Stimulated activated CD8-positive, alpha-beta memory T cell treated with anti-CD3 and anti-CD28 coated beads, Interleukin-15, amount 100 ng/mL, for 48 hours (primary cell): ENCODE measurements at regions not wholly inside any gene's neighbourhood (a gene's known extent, or its start where the extent isn't known, plus 50 kb on each side); places are given as distances from the start of the nearest gene placed in this dataset.

Experiments used
- DNase-seq, 2 donors: peaks; one replicate each; pipeline ENCODE4 v3.0.0-alpha.2; 2020; ENCODE audit warnings: low read depth in 2 of 2

- no peak for DNase-seq
These were observed 851.4 kb upstream of the SOX11 start for GRCh38 chr2:4840791-4841190.

GRCh38 chr2:4844881-4845280 lies 847.3 kb upstream of the SOX11 start:
- DNase-seq, result no peak

DNA sequence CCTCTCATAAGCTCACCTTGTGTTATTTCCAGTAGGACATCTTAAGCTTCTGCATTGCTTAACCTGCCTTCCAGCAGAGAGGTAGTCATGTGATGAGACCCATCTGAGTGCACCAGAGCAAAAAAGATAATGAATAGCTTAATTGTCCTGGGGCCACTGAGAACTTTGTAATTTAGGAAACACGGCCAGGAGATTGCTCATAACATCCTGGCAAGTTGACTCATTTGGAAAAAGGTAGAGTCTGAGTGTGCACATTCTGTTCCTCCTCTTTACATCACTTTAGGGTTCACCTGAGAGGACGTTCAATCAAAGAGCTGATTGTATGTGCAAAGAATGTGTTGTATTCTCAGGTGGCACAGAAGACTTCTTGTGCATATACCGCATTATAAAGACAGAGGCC lies 830.2 kb upstream of the SOX11 start:
- DNase-seq, result no peak

GRCh38 chr2:4866198-4866597 lies 826.0 kb upstream of the SOX11 start:
- DNase-seq, result no peak

- DNase-seq, result no peak
These were observed 823.7 kb upstream of the SOX11 start for GRCh38 chr2:4868466-4868865.

- no peak for DNase-seq
These were observed 823.0 kb upstream of the SOX11 start for GRCh38 chr2:4869154-4869553.

GRCh38 chr2:4873364-4873763 lies 818.8 kb upstream of the SOX11 start:
- no peak for DNase-seq

DNA sequence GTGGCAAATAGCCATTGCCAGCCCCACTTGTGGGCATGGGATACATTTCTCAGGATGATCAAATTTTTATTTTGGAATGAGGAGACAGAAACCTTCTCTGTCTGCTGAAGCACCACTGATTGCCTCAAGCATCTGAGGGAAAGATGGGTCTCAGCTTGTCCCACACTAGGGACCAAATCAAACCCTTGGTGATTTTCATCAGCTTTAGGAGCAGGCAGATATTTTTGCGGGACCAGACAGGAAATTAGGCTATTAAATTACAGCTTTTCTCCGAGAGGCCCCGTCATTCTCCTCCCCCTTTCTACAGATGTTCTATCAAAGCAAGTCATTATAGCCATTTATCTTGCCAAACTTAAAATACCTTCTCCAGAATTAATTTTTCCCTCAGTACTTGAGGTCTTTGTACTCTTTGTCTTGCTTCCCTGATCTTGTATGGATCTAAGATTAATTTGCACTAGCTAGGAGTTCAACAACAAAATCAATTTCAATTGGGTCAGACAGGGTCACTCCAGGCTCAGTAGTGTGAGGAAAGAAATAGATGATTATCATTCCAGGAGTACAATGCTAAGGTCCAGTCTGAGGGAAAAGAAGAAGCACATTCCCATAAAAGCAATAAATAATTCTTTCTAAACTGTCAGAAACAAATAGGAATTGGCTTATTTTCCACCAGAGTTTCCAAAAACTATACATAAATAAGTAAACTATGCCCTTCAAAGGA lies 818.1 kb upstream of the SOX11 start:
- DNase-seq, result no peak

DNA sequence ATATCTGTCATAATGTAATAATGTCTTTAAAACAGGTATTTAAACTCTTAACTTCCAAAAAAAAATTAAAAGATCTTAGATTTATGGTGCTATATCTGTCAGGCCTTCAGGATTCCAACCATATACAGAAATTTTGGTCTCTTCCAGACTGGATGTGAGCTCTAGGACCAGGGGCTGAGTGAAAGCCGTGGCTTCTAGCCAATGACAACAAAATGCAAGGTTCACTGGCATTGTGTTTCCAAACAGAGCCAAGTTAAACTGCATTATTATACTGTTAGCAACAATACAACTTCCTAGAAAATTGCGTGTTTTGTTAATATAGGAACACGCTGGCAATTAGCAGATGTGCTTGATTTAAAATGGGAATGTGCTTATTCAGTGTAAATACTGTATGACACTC lies 809.8 kb upstream of the SOX11 start:
- DNase-seq, result no peak

DNA sequence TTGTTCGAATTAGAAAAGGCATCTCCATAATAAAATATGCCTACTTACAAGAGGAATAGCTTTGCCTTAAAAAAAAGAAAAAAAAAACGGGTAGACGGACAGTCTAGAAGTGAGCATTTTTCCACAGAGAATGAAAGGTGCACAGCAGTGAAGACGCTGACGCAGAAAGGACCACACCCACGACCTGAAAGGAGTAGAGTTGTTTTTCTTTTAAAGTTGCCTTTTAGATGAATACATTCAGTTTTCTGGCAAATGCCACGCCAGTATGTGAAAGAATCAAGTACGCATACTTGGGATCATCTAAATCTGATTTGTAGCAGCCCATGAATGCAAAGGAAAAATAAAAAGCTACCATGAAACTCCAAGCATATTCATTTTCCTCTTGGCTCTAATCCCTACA lies 809.2 kb upstream of the SOX11 start:
- DNase-seq, result no peak

DNA sequence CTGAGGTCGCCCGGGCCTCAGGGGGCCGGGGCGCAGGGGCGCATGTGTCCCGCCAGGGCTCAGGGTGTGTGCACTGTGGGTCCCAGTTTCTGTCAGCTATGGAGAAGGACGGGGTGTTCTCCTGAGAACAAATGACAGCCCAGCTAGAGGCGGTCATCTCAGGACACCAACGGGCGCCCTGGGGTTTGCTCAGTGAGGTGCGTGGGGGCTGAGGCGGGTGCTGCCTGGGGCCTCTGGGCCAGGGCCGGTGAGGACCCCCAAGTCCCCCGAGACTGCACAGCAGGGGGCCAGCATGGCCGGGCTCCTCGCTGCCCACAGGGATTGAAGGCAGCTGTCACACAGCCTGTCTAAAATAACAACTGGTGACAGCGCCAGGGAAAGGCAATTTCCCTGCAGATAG lies 808.8 kb upstream of the SOX11 start:
- no peak for DNase-seq

GRCh38 chr2:4884117-4884571 lies 808.0 kb upstream of the SOX11 start:
- no peak for DNase-seq

- DNase-seq, result no peak
These were observed 800.8 kb upstream of the SOX11 start for GRCh38 chr2:4891394-4891793.

GRCh38 chr2:4895371-4895770 lies 796.8 kb upstream of the SOX11 start:
- no peak for DNase-seq

- DNase-seq, result no peak
These were observed 793.5 kb upstream of the SOX11 start for GRCh38 chr2:4898706-4899105.

DNA sequence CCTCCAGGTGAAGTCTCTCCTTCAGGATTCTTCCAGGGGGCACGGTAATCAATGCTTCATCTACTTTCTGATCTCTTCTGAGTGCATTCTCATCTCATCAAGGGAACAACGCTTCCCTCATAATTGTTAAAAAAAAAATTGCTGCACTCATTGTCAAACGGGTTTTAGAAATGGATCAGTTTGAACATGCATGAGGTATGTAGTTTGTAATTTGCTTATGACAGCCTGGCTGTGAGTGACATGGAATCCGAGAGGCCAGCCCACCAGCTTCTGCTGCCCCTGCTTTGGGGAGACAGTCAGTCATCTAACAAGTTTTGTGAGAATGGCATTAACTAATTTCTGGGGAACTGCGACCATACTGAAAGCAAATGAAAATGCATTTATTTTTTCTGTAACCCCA lies 791.9 kb upstream of the SOX11 start:
- DNase-seq, result no peak

DNA sequence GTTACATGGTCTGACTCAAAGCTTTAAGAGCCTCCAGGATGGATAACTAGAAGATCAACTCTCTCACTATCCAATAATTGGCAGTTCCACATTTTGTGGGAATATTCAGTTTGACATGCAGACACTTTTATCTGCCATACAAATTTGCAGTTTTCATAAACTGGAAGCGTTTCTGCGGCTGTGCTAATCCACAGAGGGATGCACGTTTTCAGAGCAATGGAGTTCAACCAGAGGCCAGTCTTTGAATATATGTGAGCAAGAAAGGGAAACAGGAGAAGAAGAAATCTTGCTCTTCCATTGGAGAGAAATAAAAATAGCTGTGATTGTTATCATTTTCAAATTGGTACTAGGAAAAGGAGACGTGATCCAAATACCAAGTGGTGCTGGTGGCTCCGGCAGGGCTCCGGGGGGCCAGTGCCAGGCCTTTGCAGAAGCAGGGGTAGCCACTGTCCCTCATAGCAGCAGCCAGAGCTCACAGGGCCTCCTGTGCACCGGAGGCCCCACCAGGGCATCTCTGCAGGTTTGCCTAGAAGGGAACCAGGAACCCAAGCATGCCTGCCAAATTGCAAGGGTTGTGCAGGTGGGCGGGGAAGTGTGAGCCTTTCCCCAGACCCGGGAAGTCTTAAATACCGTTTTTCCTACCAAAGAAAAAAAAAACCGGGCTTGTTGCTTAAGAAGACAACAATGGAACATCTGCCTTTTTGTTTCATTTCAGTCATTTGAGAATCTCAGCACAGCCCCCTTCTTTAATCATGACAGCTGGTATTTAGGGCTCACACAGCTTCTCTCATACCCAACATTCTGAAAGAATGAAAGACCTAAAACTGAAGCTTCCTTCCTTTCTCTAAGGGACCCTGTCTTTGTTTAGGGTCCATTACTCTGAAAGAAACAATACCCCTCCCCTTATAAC lies 791.1 kb upstream of the SOX11 start:
- DNase-seq, result no peak

DNA sequence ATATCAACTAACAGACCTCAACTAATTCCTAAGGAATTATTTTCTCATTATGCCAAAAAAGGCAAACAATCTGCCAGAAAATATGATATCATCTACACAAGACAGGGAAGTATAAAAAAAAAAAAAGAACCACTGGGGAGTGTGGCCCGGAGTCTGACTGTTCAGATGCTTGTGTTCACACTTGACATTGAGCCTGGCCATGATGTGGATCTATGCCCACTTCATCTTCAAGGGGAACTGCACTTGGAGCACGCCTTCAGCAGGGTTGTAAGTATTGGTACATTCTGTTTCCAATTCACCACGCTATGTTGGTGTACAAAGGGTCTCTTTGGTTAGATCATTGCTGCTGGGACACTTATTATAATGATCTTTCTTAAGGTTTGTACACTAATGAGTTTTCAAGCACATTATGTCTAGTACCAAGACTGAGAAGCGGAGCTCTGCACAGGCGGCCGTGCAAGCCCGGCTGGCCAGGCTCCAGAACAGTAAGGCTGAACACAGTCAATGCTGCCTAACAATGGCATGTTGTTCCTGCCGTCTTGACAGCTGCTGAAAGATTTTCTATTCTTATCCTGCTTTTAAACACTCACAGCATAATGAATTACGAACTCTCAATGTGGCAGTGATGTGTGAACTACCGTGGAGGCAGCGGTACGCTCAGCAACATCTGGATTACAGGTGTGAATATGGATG lies 788.4 kb upstream of the SOX11 start:
- no peak for DNase-seq

GRCh38 chr2:4908461-4908860 lies 783.7 kb upstream of the SOX11 start:
- no peak for DNase-seq

DNA sequence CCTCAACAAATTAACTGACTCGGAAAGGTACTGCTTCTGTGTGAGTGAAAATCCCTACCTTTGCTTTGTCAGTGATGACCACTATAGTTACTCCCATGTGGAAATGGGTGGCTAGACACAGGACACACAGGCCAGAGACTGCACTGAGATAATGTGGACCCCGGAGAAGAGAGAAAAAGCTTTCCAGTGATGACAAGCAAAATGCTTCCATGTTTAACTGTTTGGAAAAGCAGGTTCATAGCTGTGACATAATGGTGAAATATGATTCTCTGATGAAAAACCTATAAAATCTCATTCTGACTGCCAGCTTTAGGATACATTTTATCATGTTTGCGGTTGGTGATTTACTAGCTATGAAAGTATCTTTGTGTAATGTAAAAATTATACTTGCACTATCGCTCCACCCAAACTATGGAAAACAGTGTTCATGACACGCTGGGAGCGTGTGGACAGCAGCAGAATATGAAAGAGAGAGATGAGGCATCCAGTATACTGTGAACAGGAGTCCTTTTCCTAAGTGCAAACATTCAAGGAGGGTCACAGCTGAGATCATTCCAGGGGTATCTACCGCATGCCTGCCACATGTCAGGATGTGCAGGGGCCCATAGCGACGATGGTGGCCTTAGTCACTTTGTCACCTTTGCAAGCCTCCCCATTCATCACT lies 782.7 kb upstream of the SOX11 start:
- no peak for DNase-seq

GRCh38 chr2:4914036-4914435 lies 778.1 kb upstream of the SOX11 start:
- DNase-seq, result no peak

GRCh38 chr2:4914551-4914950 lies 777.6 kb upstream of the SOX11 start:
- DNase-seq, result no peak
